Panc1 (cell line): ENCODE measurements at regions not wholly inside any gene's neighbourhood (a gene's known extent, or its start where the extent isn't known, plus 50 kb on each side); places are given as distances from the start of the nearest gene placed in this dataset.

Source experiments
- ATAC-seq: fragments of 200-7000 bp; cut with Tn5 transposase; 2 replicates; pipeline ENCODE4 v1.9.1; 2020; ENCODE audit warnings: mild to moderate bottlenecking, moderate library complexity
- BruUV-seq: library from RNA; stranded (reverse); fragments of 400-500 nt; replicated peaks from 2 replicates; lab custom pipeline; 2021; lab: Mats Ljungman, UMichigan
- CTCF ChIA-PET: fragments of 300-600 bp; sonication (Branson Sonifier 250); formaldehyde crosslinking; loops from one replicate; lab custom pipeline; 2022; ENCODE audit warnings: antibody characterized with exemption; lab: Charles Lee
- POLR2A ChIA-PET: fragments of 300-600 bp; sonication (Branson Sonifier 250); formaldehyde crosslinking; loops from one replicate; lab custom pipeline; 2022; ENCODE audit warnings: antibody characterized with exemption; lab: Charles Lee
- DNase-seq: peaks from one replicate; pipeline ENCODE4 v3.0.0-alpha.2; 2010; ENCODE audit warnings: low read depth, low spot score
- H3K27ac ChIP-seq: 2 replicates; pipeline ENCODE4 v1.5.1; 2011; ENCODE audit warnings: mild to moderate bottlenecking, low read length, inconsistent platforms
- H3K27me3 ChIP-seq: fragments of 200-500 bp; sonication (Bioruptor generic); 2 replicates; pipeline ENCODE4 v1.6.0; 2014; ENCODE audit warnings: low read length, inconsistent platforms; ENCODE audit not compliant: control insufficient read depth, insufficient read depth
- H3K36me3 ChIP-seq: fragments of 200-500 bp; sonication (Bioruptor generic); 2 replicates; pipeline ENCODE4 v1.5.1; 2014; ENCODE audit warnings: inconsistent platforms, mild to moderate bottlenecking, low read length, moderate library complexity; ENCODE audit not compliant: control insufficient read depth, insufficient read depth
- H3K4me1 ChIP-seq: 2 replicates; pipeline ENCODE4 v1.5.1; 2011; ENCODE audit warnings: inconsistent platforms, mild to moderate bottlenecking, low read length, moderate library complexity; ENCODE audit not compliant: control insufficient read depth, insufficient read depth
- H3K4me3 ChIP-seq, 2 experiments: 2 replicates each; pipeline ENCODE4 v1.5.1; 2011 to 2012; ENCODE audit warnings: low read depth in 2 of 2, low read length in 2 of 2, mild to moderate bottlenecking in 2 of 2, inconsistent platforms in 1 of 2, moderate library complexity in 1 of 2
- H3K9me3 ChIP-seq: fragments of 200-500 bp; sonication (Bioruptor generic); 2 replicates; pipeline ENCODE4 v1.5.1; 2014; ENCODE audit warnings: low read depth, mild to moderate bottlenecking, inconsistent platforms, low read length, moderate library complexity; ENCODE audit not compliant: control insufficient read depth, insufficient read depth
- CTCF ChIP-seq: fragments of 450-650 bp; IDR thresholded peaks from 2 replicates; pipeline ENCODE4 v1.5.1; 2017; ENCODE audit warnings: mild to moderate bottlenecking
- POLR2AphosphoS5 ChIP-seq: IDR thresholded peaks from 2 replicates; pipeline ENCODE4 v1.6.1; 2012; ENCODE audit warnings: mild to moderate bottlenecking, low read depth, low read length, moderate library complexity
- REST ChIP-seq, 2 experiments: IDR thresholded peaks; 2 replicates each; pipeline ENCODE4 v1.6.1; 2011 to 2012; ENCODE audit warnings: low read depth in 2 of 2, control low read depth in 1 of 2, low read length in 1 of 2, mild to moderate bottlenecking in 1 of 2, moderate library complexity in 1 of 2; ENCODE audit not compliant: insufficient read depth in 1 of 2
- SIN3A ChIP-seq: IDR thresholded peaks from 2 replicates; pipeline ENCODE4 v1.6.1; 2012; ENCODE audit warnings: low read depth, mild to moderate bottlenecking, low read length, moderate library complexity, borderline replicate concordance; ENCODE audit not compliant: insufficient read depth
- TCF7L2 ChIP-seq: IDR thresholded peaks from 2 replicates; pipeline ENCODE4 v1.6.1; 2011; ENCODE audit warnings: mild to moderate bottlenecking, low read depth, low read length, inconsistent platforms
- in situ Hi-C: cut with HindIII; loops from 2 replicates; pipeline ENCODE4 v1.10.0; 2016; ENCODE audit warnings: low sequenced_read_pairs, low pct_unique_long_range_greater_than_20kb
- intact Hi-C: fragments of 100-400 bp; cut with micrococcal nuclease; formaldehyde crosslinking; loops from one replicate; pipeline ENCODE4 v1.10.0; 2022; ENCODE audit not compliant: unreplicated experiment

- CTCF ChIA-PET: no interaction called here
- Histone ChIP-seq H3K27me3 (no peaks in the 10 kb centered on the region), H3K36me3 (no peaks in the 10 kb centered on the region), H3K4me3 (no peak overlapping the region), H3K27ac (no peak overlapping the region), H3K4me1 (no peaks in the 10 kb centered on the region), H3K9me3 (no peaks in the 10 kb centered on the region)
- in situ Hi-C loops: no loop called here
- no peak for DNase-seq
- POLR2A ChIA-PET: no interaction called here
- intact Hi-C loops: no loop called here
- no peak for ATAC-seq
- TF ChIP-seq REST (IDR thresholded peaks at IDR 0.05; ENCODE audit: insufficient read depth in 1 of 2, low read depth in 2 of 2, low read length in 1 of 2): no peak
- no peak for TF ChIP-seq TCF7L2
- no peak for TF ChIP-seq SIN3A
- TF ChIP-seq POLR2AphosphoS5: no peak
- no peak for TF ChIP-seq CTCF
- BruUV-seq: no TSS peak
Observed at GRCh38 chr3:118473343-118473742, 561.3 kb downstream of the IGSF11 start.

GRCh38 chr3:118476885-118477618 is 557.6 kb downstream of the IGSF11 start:
- BruUV-seq: no TSS peak
- H3K27me3 ChIP-seq: no peaks in the 10 kb centered on the region

More at GRCh38 chr3:118476885-118477618, 557.6 kb downstream of the IGSF11 start:
- ChIA-PET CTCF (interaction anchor here (0.6 kb wide), 1 partner anchor 171 kb away, joined by 3 read pairs; no protein-coding TSS in a partner anchor), POLR2A (no interaction called here)
- Histone ChIP-seq H3K4me3 (no peak overlapping the region), H3K36me3 (no peaks in the 10 kb centered on the region), H3K27ac (no peak overlapping the region), H3K9me3 (no peaks in the 10 kb centered on the region), H3K4me1 (no peaks in the 10 kb centered on the region)
- in situ Hi-C loops: no loop called here
- TF ChIP-seq SIN3A (no peak), POLR2AphosphoS5 (no peak), TCF7L2 (no peak), CTCF (no peak), REST (IDR thresholded peaks at IDR 0.05; ENCODE audit: insufficient read depth in 1 of 2, low read depth in 2 of 2, low read length in 1 of 2) (no peak)
- DNase-seq (no peak), ATAC-seq (no peak)
- intact Hi-C loops: no loop called here
